ENCODE measurements at regions not wholly inside any gene's neighbourhood (a gene's known extent, or its start where the extent isn't known, plus 50 kb on each side); places are given as distances from the start of the nearest gene placed in this dataset.
"Not testable (repeated sequence)": the region's sequence is repeated elsewhere in the genome, so short reads cannot be mapped to it uniquely, and the experiment has no call there.

GRCh38 chr20:48489656-48490055 is 338.1 kb downstream of the PREX1 start:
- Histone ChIP-seq H3K4me2 (no peak overlapping the region), H3K27me3 (ENCODE audit: insufficient read depth, low read depth) (no peaks in the 10 kb centered on the region), H3K9me3 (ENCODE audit: insufficient read depth, low read depth) (no peaks in the 10 kb centered on the region), H3K4me3 (no peak overlapping the region), H4K20me1 (ENCODE audit: insufficient read depth) (no peaks in the 10 kb centered on the region), H3F3A (ENCODE audit: insufficient read depth, low read depth) (peaks cover 12% of the 10 kb centered on the region), H3K27ac (no peak overlapping the region), H3K4me1 (replicated peaks; ENCODE audit: insufficient read depth) (peaks cover 28% of the 10 kb centered on the region), H3K9me2 (ENCODE audit: insufficient read depth) (no peaks in the 10 kb centered on the region), H2AFZ (no peak overlapping the region), H3K36me3 (ENCODE audit: low read depth) (no peaks in the 10 kb centered on the region), H3K79me2 (ENCODE audit: low read depth) (no peaks in the 10 kb centered on the region)
- DNase-seq: no peak
- ChIA-PET CTCF (no interaction called here), POLR2A (ENCODE audit: unreplicated experiment) (no interaction called here)
- intact Hi-C loops (cut with micrococcal nuclease; ENCODE audit: unreplicated experiment): loop anchor here (2.0 kb wide), 1 partner anchor 131 kb away; no protein-coding TSS in a partner anchor
- no peak for TF ChIP-seq CTCF (conservative IDR thresholded peaks at IDR 0.05)
- TF ChIP-seq EZH2 (IDR thresholded peaks at IDR 0.05; ENCODE audit: low read depth): no peak
- BruUV-seq (replicated peaks): no TSS peak

GRCh38 chr20:48489046-48489463 is 338.7 kb downstream of the PREX1 start:
- no peaks in the 10 kb centered on the region for H3K36me3 ChIP-seq (ENCODE audit: low read depth)
- TF ChIP-seq CTCF (conservative IDR thresholded peaks at IDR 0.05): no peak
- no peak for TF ChIP-seq EZH2 (IDR thresholded peaks at IDR 0.05; ENCODE audit: low read depth)
- no peaks in the 10 kb centered on the region for H4K20me1 ChIP-seq (ENCODE audit: insufficient read depth)
- POLR2A ChIA-PET (ENCODE audit: unreplicated experiment): interaction anchor here (0.7 kb wide), 1 partner anchor 49 kb away, joined by 6 read pairs; no protein-coding TSS in a partner anchor
- 0 out of 2 replicates have a peak overlapping the region, but pooled peaks have one; percentile 71 for H2AFZ ChIP-seq
- H3K9me3 ChIP-seq (ENCODE audit: insufficient read depth, low read depth): no peaks in the 10 kb centered on the region
- no TSS peak for BruUV-seq (replicated peaks)
- intact Hi-C loops (cut with micrococcal nuclease; ENCODE audit: unreplicated experiment): loop anchor here (2.0 kb wide), 1 partner anchor 132 kb away; no protein-coding TSS in a partner anchor
- CTCF ChIA-PET: no interaction called here
- H3K79me2 ChIP-seq (ENCODE audit: low read depth): no peaks in the 10 kb centered on the region
- no peaks in the 10 kb centered on the region for H3K9me2 ChIP-seq (ENCODE audit: insufficient read depth)
- H3K4me3 ChIP-seq: no peak overlapping the region
- H3K4me1 ChIP-seq (replicated peaks; ENCODE audit: insufficient read depth): peaks cover 28% of the 10 kb centered on the region
- peak overlapping the region; percentile 60 for H3K4me2 ChIP-seq
- peaks cover 12% of the 10 kb centered on the region for H3F3A ChIP-seq (ENCODE audit: insufficient read depth, low read depth)
- H3K27ac ChIP-seq: no peak overlapping the region
- no peaks in the 10 kb centered on the region for H3K27me3 ChIP-seq (ENCODE audit: insufficient read depth, low read depth)
- DNase-seq: no peak

GRCh38 chr20:48488334-48489034 is 339.3 kb downstream of the PREX1 start:
- H4K20me1 ChIP-seq (ENCODE audit: insufficient read depth); H3K9me2 ChIP-seq (ENCODE audit: insufficient read depth); CTCF ChIA-PET; H3K36me3 ChIP-seq (ENCODE audit: low read depth); BruUV-seq (replicated peaks); H3K79me2 ChIP-seq (ENCODE audit: low read depth); H3K9me3 ChIP-seq (ENCODE audit: insufficient read depth, low read depth); H3K27me3 ChIP-seq (ENCODE audit: insufficient read depth, low read depth); H3K4me3 ChIP-seq; H3K27ac ChIP-seq: not testable (repeated sequence)
- Histone ChIP-seq H3F3A (ENCODE audit: insufficient read depth, low read depth) (peaks cover 12% of the 10 kb centered on the region), H2AFZ (0 out of 2 replicates have a peak overlapping the region, but pooled peaks have one; percentile 71), H3K4me1 (replicated peaks; ENCODE audit: insufficient read depth) (peaks cover 28% of the 10 kb centered on the region), H3K4me2 (peak overlapping the region; percentile 60)
- POLR2A ChIA-PET (ENCODE audit: unreplicated experiment): interaction anchor here (0.7 kb wide), 1 partner anchor 49 kb away, joined by 6 read pairs; no protein-coding TSS in a partner anchor
- peak; percentile 58 to 80 for DNase-seq
- intact Hi-C loops (cut with micrococcal nuclease; ENCODE audit: unreplicated experiment): loop anchor here (2.0 kb wide), 1 partner anchor 132 kb away; no protein-coding TSS in a partner anchor
